ENCODE measurements at regions not wholly inside any gene's neighbourhood (a gene's known extent, or its start where the extent isn't known, plus 50 kb on each side); places are given as distances from the start of the nearest gene placed in this dataset.

GRCh38 chr19:57025491-57025890 is 94.3 kb upstream of the USP29 start:
- Histone ChIP-seq H3K27ac (replicated peaks) (no peak overlapping the region), H3K4me3 (replicated peaks; ENCODE audit: insufficient read depth, low read length) (no peak overlapping the region), H3K27me3 (ENCODE audit: insufficient read depth, poor library complexity, severe bottlenecking) (no peaks in the 10 kb centered on the region)
- no peak for DNase-seq (ENCODE audit: low read depth in 1 of 2, low spot score in 1 of 2)
- TF ChIP-seq SPI1 (IDR thresholded peaks at IDR 0.05; ENCODE audit: borderline replicate concordance, low read depth) = no peak
- no peak for TF ChIP-seq POLR2AphosphoS5 (IDR thresholded peaks at IDR 0.05; ENCODE audit: low read depth)
- TF ChIP-seq, protein P1, sequence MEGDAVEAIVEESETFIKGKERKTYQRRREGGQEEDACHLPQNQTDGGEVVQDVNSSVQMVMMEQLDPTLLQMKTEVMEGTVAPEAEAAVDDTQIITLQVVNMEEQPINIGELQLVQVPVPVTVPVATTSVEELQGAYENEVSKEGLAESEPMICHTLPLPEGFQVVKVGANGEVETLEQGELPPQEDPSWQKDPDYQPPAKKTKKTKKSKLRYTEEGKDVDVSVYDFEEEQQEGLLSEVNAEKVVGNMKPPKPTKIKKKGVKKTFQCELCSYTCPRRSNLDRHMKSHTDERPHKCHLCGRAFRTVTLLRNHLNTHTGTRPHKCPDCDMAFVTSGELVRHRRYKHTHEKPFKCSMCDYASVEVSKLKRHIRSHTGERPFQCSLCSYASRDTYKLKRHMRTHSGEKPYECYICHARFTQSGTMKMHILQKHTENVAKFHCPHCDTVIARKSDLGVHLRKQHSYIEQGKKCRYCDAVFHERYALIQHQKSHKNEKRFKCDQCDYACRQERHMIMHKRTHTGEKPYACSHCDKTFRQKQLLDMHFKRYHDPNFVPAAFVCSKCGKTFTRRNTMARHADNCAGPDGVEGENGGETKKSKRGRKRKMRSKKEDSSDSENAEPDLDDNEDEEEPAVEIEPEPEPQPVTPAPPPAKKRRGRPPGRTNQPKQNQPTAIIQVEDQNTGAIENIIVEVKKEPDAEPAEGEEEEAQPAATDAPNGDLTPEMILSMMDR (IDR thresholded peaks at IDR 0.05; ENCODE audit: insufficient read depth, low read length) = no peak
- no peak for TF ChIP-seq GABPA (IDR thresholded peaks at IDR 0.05; ENCODE audit: low read depth)
- no peak for TF ChIP-seq REST (IDR thresholded peaks at IDR 0.05; ENCODE audit: insufficient replicate concordance, low read depth)

DNA sequence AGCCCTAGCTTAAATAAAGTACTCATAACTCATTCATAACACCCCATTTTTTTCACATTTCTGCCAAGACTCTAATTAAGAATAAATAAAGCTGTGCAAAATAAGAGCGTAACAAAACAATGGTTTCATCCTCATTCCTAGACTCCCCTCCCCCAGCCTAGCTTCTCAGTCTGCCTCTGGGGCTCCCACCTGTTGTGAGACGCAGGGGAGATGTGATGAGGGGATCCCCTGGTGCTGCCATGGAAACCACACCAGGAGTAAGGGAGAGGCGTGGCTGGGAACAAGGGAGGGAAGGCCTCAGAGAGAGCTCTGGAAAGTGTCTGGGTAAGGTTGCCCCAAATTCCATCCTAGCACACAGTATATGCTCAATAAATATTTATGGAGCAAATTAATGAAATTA is 93.3 kb upstream of the USP29 start:
- H3K27me3 ChIP-seq (ENCODE audit: insufficient read depth, poor library complexity, severe bottlenecking) = no peaks in the 10 kb centered on the region
- no peak for DNase-seq (ENCODE audit: low read depth in 1 of 2, low spot score in 1 of 2)
- no peak overlapping the region for H3K4me3 ChIP-seq (replicated peaks; ENCODE audit: insufficient read depth, low read length)
- no peak overlapping the region for H3K27ac ChIP-seq (replicated peaks)
- no peak for TF ChIP-seq GABPA (IDR thresholded peaks at IDR 0.05; ENCODE audit: low read depth)
- TF ChIP-seq, protein P1 (IDR thresholded peaks at IDR 0.05; ENCODE audit: insufficient read depth, low read length) = no peak
- no peak for TF ChIP-seq SPI1 (IDR thresholded peaks at IDR 0.05; ENCODE audit: borderline replicate concordance, low read depth)
- TF ChIP-seq REST (IDR thresholded peaks at IDR 0.05; ENCODE audit: insufficient replicate concordance, low read depth) = no peak
- no peak for TF ChIP-seq POLR2AphosphoS5 (IDR thresholded peaks at IDR 0.05; ENCODE audit: low read depth)

GRCh38 chr19:57027360-57027759 is 92.4 kb upstream of the USP29 start:
- H3K27me3 ChIP-seq (ENCODE audit: insufficient read depth, poor library complexity, severe bottlenecking) = no peaks in the 10 kb centered on the region
- no peak overlapping the region for H3K27ac ChIP-seq (replicated peaks)
- TF ChIP-seq POLR2AphosphoS5 (IDR thresholded peaks at IDR 0.05; ENCODE audit: low read depth) (no peak), REST (IDR thresholded peaks at IDR 0.05; ENCODE audit: insufficient replicate concordance, low read depth) (no peak), SPI1 (IDR thresholded peaks at IDR 0.05; ENCODE audit: borderline replicate concordance, low read depth) (no peak)
- TF ChIP-seq, protein P1 (IDR thresholded peaks at IDR 0.05; ENCODE audit: insufficient read depth, low read length) = no peak
- no peak overlapping the region for H3K4me3 ChIP-seq (replicated peaks; ENCODE audit: insufficient read depth, low read length)
- no peak for DNase-seq (ENCODE audit: low read depth in 1 of 2, low spot score in 1 of 2)
